ENCODE measurements at regions not wholly inside any gene's neighbourhood (a gene's known extent, or its start where the extent isn't known, plus 50 kb on each side); places are given as distances from the start of the nearest gene placed in this dataset.
A peak's percentile ranks its signal among the peaks of the same experiment; 100 is the strongest.

GRCh38 chr13:57925250-57925649 lies 293.7 kb downstream of the PCDH17 start:
- in situ Hi-C loops (cut with HindIII; ENCODE audit: low sequenced_read_pairs), result no loop called here
- H3K4me3 ChIP-seq (ENCODE audit: low read depth, low read length), result no peak overlapping the region
- DNase-seq (ENCODE audit: low read depth, low spot score), result peak; percentile 5
- peak; percentile 4 for TF ChIP-seq CTCF (IDR thresholded peaks at IDR 0.05; ENCODE audit: low read depth, low read length)

GRCh38 chr13:57925751-57926150 lies 294.2 kb downstream of the PCDH17 start:
- no peak for TF ChIP-seq CTCF (IDR thresholded peaks at IDR 0.05; ENCODE audit: low read depth, low read length)
- in situ Hi-C loops (cut with HindIII; ENCODE audit: low sequenced_read_pairs), result no loop called here
- DNase-seq (ENCODE audit: low read depth, low spot score), result no peak
- no peak overlapping the region for H3K4me3 ChIP-seq (ENCODE audit: low read depth, low read length)

- in situ Hi-C loops (cut with HindIII; ENCODE audit: low sequenced_read_pairs), result no loop called here
- TF ChIP-seq CTCF (IDR thresholded peaks at IDR 0.05; ENCODE audit: low read depth, low read length), result no peak
- no peak overlapping the region for H3K4me3 ChIP-seq (ENCODE audit: low read depth, low read length)
- DNase-seq (ENCODE audit: low read depth, low spot score), result no peak
Observed at GRCh38 chr13:57932061-57932460, 300.5 kb downstream of the PCDH17 start.

- TF ChIP-seq CTCF (IDR thresholded peaks at IDR 0.05; ENCODE audit: low read depth, low read length), result no peak
- no peak overlapping the region for H3K4me3 ChIP-seq (ENCODE audit: low read depth, low read length)
- DNase-seq (ENCODE audit: low read depth, low spot score), result no peak
- in situ Hi-C loops (cut with HindIII; ENCODE audit: low sequenced_read_pairs), result no loop called here
Observed at GRCh38 chr13:57933606-57934005, 302.1 kb downstream of the PCDH17 start.

- no peak overlapping the region for H3K4me3 ChIP-seq (ENCODE audit: low read depth, low read length)
- in situ Hi-C loops (cut with HindIII; ENCODE audit: low sequenced_read_pairs), result no loop called here
- no peak for TF ChIP-seq CTCF (IDR thresholded peaks at IDR 0.05; ENCODE audit: low read depth, low read length)
- no peak for DNase-seq (ENCODE audit: low read depth, low spot score)
Observed at GRCh38 chr13:57935965-57936364, 304.4 kb downstream of the PCDH17 start.

- DNase-seq (ENCODE audit: low read depth, low spot score), result no peak
- no peak for TF ChIP-seq CTCF (IDR thresholded peaks at IDR 0.05; ENCODE audit: low read depth, low read length)
- in situ Hi-C loops (cut with HindIII; ENCODE audit: low sequenced_read_pairs), result no loop called here
- no peak overlapping the region for H3K4me3 ChIP-seq (ENCODE audit: low read depth, low read length)
Observed at GRCh38 chr13:57946361-57946760, 314.8 kb downstream of the PCDH17 start.

- no peak for DNase-seq (ENCODE audit: low read depth, low spot score)
- in situ Hi-C loops (cut with HindIII; ENCODE audit: low sequenced_read_pairs), result no loop called here
- no peak overlapping the region for H3K4me3 ChIP-seq (ENCODE audit: low read depth, low read length)
- TF ChIP-seq CTCF (IDR thresholded peaks at IDR 0.05; ENCODE audit: low read depth, low read length), result no peak
Observed at GRCh38 chr13:57948884-57949283, 317.3 kb downstream of the PCDH17 start.
